ENCODE measurements at regions not wholly inside any gene's neighbourhood (a gene's known extent, or its start where the extent isn't known, plus 50 kb on each side); places are given as distances from the start of the nearest gene placed in this dataset.

DNA sequence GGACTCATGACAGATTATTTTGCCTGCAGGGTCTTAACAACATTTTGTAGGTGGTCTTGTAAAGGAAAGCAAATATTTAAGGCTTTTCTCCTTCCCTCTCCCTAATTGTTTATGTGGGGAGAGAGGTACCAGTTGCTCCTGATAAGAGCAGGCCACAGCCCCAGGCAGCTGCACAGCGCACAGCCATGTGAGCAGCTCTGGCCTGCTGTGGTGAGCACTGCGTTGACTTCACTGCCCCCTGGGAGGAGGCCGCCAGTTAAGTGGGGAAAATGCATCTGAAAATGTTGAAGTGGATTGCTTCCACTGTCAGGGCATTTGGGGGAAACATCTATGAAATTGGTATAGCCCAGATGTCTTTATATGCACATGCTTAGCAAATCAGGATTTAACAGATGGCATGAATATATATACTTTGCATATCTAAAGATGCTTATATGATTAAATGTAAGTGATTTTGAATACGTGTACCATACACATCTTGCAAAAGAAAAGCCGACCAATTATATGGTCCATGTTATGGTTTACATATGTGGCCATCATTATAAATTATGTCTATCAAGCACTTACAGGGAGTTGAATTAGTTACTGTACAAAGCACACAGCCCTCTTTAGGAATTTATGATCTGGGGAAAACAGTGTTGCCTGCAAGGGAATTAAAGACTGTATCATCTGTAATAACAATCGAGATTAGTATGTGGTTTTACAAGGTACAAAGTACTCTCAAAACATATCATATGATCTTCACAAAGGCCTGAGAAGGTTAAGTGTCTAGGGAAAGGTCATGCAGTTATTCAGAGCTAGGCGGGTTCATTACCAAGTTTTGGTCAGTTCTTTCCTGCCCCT, 132.1 kb downstream of the RHOU start:
- H3K27ac ChIP-seq = no peak overlapping the region
- no peak for DNase-seq (ENCODE audit: low spot score)
- H3K9me3 ChIP-seq = no peaks in the 10 kb centered on the region
- TF ChIP-seq, protein P1, sequence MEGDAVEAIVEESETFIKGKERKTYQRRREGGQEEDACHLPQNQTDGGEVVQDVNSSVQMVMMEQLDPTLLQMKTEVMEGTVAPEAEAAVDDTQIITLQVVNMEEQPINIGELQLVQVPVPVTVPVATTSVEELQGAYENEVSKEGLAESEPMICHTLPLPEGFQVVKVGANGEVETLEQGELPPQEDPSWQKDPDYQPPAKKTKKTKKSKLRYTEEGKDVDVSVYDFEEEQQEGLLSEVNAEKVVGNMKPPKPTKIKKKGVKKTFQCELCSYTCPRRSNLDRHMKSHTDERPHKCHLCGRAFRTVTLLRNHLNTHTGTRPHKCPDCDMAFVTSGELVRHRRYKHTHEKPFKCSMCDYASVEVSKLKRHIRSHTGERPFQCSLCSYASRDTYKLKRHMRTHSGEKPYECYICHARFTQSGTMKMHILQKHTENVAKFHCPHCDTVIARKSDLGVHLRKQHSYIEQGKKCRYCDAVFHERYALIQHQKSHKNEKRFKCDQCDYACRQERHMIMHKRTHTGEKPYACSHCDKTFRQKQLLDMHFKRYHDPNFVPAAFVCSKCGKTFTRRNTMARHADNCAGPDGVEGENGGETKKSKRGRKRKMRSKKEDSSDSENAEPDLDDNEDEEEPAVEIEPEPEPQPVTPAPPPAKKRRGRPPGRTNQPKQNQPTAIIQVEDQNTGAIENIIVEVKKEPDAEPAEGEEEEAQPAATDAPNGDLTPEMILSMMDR (IDR thresholded peaks at IDR 0.05) = no peak
- H3K36me3 ChIP-seq = no peaks in the 10 kb centered on the region
- H3K27me3 ChIP-seq = no peaks in the 10 kb centered on the region
- H3K4me3 ChIP-seq = no peak overlapping the region
- H3K4me1 ChIP-seq = no peaks in the 10 kb centered on the region

DNA sequence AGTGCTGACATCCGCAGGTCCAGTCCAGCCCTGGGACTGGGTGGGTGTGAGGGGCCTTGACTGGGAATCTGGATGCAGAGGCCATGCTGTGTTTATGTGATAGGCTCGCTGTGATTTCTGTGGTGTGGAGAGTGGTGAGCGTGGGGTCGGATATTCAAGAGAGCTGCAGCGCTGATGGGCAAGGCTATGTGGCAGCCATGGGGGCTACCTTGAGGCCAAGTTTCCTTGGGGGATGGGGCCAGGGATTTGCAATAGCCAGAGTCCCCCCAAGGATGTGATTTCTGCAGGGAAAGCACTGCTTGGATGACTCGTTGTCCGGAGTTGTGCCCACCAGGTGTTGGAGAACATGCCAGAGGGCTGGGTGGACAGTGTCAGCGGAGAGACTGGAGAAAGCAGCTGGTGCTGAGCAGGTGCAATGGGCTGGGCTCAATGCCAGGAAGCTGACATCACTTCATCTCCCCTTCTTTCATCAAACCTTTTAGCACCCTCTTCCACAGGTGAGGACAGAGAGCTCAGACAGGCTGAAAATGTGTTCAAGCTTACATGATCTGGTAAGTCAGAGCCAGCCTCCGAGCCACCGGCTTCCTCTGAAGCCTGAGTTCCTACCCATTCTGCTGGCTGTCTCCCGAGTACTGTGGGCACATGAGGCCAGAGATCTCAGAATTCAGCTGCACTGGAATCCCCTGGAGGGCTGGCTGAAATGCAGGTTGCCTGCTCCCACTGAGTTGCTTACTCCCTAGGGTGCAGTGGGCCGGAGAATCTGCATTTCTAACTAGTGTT, 132.9 kb downstream of the RHOU start:
- Histone ChIP-seq H3K9me3 (no peaks in the 10 kb centered on the region), H3K4me1 (no peaks in the 10 kb centered on the region), H3K36me3 (no peaks in the 10 kb centered on the region), H3K27me3 (no peaks in the 10 kb centered on the region), H3K4me3 (no peak overlapping the region), H3K27ac (no peak overlapping the region)
- no peak for DNase-seq (ENCODE audit: low spot score)
- TF ChIP-seq, protein P1 (IDR thresholded peaks at IDR 0.05) = no peak

DNA sequence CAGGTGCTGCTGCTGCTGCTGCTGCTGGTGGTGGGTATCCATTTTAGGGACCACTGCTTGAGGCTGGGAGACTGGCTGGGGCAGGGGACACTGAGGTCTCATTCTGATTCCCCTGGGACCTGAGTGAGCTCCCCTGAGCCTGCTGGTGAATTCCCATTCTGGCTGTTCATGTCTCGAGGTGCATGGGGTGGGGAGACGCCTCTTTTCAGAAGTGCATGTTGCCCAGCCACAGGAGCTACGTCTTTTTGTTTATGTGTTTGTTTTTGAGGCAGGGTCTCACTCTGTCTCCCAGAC, 133.4 kb downstream of the RHOU start:
- no peaks in the 10 kb centered on the region for H3K9me3 ChIP-seq
- H3K27me3 ChIP-seq = no peaks in the 10 kb centered on the region
- H3K4me3 ChIP-seq = no peak overlapping the region
- no peak overlapping the region for H3K27ac ChIP-seq
- TF ChIP-seq, protein P1 (IDR thresholded peaks at IDR 0.05) = no peak
- no peaks in the 10 kb centered on the region for H3K36me3 ChIP-seq
- no peaks in the 10 kb centered on the region for H3K4me1 ChIP-seq
- DNase-seq (ENCODE audit: low spot score) = no peak

DNA sequence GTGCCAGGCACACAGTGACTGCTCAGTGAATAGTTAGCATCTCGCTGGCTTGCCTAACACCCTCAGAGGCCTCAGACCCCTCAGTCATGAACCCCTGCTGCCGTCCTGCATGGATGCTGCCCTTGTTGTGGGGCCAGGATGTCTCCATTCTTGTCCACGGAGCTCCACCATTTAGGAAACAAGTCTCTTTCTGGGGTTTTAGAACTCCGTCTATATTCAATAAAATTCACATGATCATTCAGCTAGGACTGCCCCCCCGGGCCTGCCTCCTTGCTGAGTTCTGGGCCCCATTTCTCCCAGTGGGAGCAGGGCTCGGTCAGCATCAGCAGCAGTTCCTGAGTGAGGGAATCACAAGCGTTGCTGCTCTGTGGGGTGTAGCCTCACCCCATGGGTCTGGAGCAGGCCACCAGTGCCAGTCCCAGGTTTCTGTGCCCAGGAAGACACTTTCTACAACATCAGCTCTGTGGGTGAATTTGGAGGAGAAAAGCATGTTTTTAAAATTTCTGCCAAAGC, 134.1 kb downstream of the RHOU start:
- no peaks in the 10 kb centered on the region for H3K4me1 ChIP-seq
- H3K4me3 ChIP-seq = no peak overlapping the region
- H3K9me3 ChIP-seq = no peaks in the 10 kb centered on the region
- no peak for DNase-seq (ENCODE audit: low spot score)
- H3K36me3 ChIP-seq = no peaks in the 10 kb centered on the region
- H3K27me3 ChIP-seq = no peaks in the 10 kb centered on the region
- TF ChIP-seq, protein P1 (IDR thresholded peaks at IDR 0.05) = no peak
- H3K27ac ChIP-seq = no peak overlapping the region

DNA sequence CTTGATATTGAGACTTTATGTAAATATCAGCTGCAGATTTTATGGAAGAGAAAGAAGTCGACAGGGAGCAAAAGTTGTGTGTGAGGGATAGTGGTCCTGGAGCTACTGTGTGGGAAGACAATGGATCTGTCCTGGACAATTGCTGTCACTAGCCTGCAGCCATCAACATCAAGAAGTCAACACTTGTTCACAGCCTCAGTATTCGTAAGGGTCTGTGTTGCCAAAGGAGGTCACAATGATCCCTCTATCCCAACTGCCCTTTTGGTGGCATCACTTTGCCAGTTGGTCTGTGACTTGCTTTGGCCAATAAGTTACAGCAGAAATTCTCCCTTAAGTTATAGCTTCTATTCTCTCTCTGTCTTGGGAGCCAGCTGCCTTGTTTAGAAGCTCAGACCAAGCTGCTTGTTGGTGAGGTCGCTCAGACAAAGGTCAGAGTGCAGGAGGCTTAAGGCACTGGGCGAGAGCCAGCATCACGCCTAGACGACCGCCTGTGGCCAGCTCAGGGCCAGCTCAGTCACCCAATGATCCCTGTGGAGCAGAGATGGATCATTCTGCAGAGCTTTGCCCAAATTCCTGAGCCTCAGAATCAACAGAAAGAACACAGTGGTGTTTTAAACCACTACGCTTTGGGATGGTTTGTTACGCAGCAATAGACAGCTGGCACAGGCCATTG, 134.9 kb downstream of the RHOU start:
- no peaks in the 10 kb centered on the region for H3K9me3 ChIP-seq
- H3K4me3 ChIP-seq = no peak overlapping the region
- H3K36me3 ChIP-seq = no peaks in the 10 kb centered on the region
- TF ChIP-seq, protein P1 (IDR thresholded peaks at IDR 0.05) = no peak
- no peak for DNase-seq (ENCODE audit: low spot score)
- H3K27ac ChIP-seq = no peak overlapping the region
- H3K27me3 ChIP-seq = no peaks in the 10 kb centered on the region
- H3K4me1 ChIP-seq = no peaks in the 10 kb centered on the region
